Stimulated activated memory B cell treated with anti-CD40 and anti-IgM and Interleukin-4, amounts not matched to agents 10 μg/mL and 1 μg/mL and 100 μg/mL, for 72 hours (primary cell): ENCODE measurements at regions not wholly inside any gene's neighbourhood (a gene's known extent, or its start where the extent isn't known, plus 50 kb on each side); places are given as distances from the start of the nearest gene placed in this dataset.

Source experiments
- ATAC-seq: fragments of 150-1000 bp; cut with Tn5 transposase; 2 replicates; pipeline ENCODE4 v1.10.0; 2021
- H3K27ac Mint-ChIP-seq: one replicate; pipeline ENCODE4 v1.8.0; 2022; ENCODE audit warnings: mild to moderate bottlenecking, mixed read lengths
- H3K27me3 Mint-ChIP-seq: one replicate; pipeline ENCODE4 v1.8.0; 2022; ENCODE audit warnings: mixed read lengths
- H3K36me3 Mint-ChIP-seq: one replicate; pipeline ENCODE4 v1.8.0; 2022; ENCODE audit warnings: mixed read lengths
- H3K4me1 Mint-ChIP-seq: one replicate; pipeline ENCODE4 v1.8.0; 2022; ENCODE audit warnings: mixed read lengths
- H3K4me3 Mint-ChIP-seq: one replicate; pipeline ENCODE4 v1.8.0; 2022; ENCODE audit warnings: mild to moderate bottlenecking, moderate library complexity, mixed read lengths
- H3K9me3 Mint-ChIP-seq: one replicate; pipeline ENCODE4 v1.8.0; 2022; ENCODE audit warnings: mixed read lengths

DNA sequence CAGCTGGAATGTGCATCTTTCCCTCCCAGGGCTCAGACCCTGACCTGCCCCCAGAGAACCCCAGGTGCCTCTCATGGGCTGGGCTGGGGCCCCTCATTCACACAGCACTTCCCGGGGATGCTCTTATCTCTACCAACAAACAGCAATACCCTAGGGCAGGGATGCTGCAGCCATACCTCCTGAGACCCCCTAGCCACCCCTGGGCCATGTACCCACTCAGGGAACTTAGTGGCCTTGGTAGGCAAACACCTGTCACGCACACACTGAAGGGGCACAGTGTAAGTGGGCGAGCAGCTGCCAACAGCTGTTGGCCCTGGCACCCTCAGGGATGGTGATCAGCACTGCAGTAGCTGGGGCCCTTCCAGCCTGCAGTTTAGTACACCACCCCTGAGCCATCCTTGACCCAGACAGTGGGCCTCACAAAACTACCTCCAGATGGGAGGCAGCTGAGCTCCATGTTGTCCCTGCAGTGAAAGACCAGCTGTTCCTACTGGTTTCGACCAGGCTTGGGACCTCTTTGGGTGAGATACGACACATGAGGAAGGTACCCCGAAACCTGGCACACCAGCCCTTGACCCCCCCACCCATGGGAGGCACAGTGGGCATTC, 1723.6 kb downstream of the TP53TG3F start:
- H3K27ac Mint-ChIP-seq, result no peak overlapping the region
- H3K9me3 Mint-ChIP-seq, result peaks cover 7% of the 10 kb centered on the region
- no peaks in the 10 kb centered on the region for H3K4me1 Mint-ChIP-seq
- H3K27me3 Mint-ChIP-seq, result no peaks in the 10 kb centered on the region
- no peak for ATAC-seq
- no peaks in the 10 kb centered on the region for H3K36me3 Mint-ChIP-seq
- no peak overlapping the region for H3K4me3 Mint-ChIP-seq

DNA sequence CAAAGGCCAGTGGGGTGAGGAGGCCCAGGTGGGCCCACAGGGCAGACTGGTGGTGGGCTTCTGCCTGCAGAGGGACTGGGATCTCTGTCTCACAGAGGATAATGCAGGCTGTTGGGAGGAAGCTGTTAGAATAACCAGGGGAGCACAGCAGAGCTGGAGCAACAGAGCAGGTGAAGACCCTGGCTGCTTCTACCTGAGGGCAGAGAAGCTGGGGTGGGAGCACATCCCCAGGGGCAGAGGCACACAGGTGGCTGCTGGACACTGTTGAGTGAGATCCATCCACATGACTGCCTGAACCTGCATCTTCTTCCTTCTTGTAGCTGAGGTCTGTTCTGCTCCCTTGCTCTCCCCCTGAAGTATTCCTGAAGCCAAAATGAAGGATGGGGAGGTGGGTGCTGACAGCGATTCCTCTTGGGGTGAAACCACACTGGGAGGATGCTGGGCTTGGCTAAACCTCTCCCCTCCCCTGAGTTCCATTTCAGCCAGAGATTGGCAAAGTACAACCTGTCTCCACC, 1725.0 kb downstream of the TP53TG3F start:
- H3K27me3 Mint-ChIP-seq, result no peaks in the 10 kb centered on the region
- no peaks in the 10 kb centered on the region for H3K36me3 Mint-ChIP-seq
- no peak for ATAC-seq
- no peak overlapping the region for H3K27ac Mint-ChIP-seq
- H3K9me3 Mint-ChIP-seq, result peaks cover 5% of the 10 kb centered on the region
- H3K4me1 Mint-ChIP-seq, result no peaks in the 10 kb centered on the region
- H3K4me3 Mint-ChIP-seq, result no peak overlapping the region

DNA sequence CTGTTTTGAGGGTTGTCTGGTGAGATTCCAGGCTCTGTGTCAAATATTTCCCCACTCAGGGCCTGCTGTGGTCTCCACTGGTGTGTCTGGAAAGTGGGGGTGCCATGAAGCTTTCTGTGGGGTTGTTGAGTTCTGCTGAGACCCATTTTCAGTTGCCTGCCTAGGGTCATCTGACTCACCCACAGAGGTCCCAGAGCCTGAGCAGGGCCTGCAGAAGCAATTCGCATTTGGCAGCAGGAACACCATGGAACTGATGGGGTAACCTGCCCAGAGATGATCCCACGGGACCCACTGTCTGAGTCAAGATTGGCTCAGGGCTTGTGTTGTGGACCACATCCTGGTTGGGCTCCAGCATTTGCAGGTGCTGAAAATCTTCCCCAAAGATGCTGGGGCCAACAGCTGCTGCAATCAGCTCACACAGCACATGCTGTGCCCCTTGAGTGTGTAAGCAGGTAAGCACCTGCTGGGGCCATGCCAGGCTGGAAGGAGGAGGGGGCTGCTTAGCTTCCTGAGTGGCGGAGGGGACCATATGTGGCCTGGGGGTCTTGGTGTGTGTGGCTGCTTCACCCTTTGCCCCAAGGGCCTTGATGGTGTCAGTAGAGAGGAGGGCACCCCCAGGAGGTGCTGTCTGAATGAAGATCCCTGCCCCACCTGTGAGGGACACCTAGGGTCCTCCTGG, 1726.1 kb downstream of the TP53TG3F start:
- no peak overlapping the region for H3K27ac Mint-ChIP-seq
- no peak overlapping the region for H3K4me3 Mint-ChIP-seq
- no peaks in the 10 kb centered on the region for H3K4me1 Mint-ChIP-seq
- no peaks in the 10 kb centered on the region for H3K27me3 Mint-ChIP-seq
- peaks cover 5% of the 10 kb centered on the region for H3K9me3 Mint-ChIP-seq
- no peak for ATAC-seq
- H3K36me3 Mint-ChIP-seq, result no peaks in the 10 kb centered on the region

DNA sequence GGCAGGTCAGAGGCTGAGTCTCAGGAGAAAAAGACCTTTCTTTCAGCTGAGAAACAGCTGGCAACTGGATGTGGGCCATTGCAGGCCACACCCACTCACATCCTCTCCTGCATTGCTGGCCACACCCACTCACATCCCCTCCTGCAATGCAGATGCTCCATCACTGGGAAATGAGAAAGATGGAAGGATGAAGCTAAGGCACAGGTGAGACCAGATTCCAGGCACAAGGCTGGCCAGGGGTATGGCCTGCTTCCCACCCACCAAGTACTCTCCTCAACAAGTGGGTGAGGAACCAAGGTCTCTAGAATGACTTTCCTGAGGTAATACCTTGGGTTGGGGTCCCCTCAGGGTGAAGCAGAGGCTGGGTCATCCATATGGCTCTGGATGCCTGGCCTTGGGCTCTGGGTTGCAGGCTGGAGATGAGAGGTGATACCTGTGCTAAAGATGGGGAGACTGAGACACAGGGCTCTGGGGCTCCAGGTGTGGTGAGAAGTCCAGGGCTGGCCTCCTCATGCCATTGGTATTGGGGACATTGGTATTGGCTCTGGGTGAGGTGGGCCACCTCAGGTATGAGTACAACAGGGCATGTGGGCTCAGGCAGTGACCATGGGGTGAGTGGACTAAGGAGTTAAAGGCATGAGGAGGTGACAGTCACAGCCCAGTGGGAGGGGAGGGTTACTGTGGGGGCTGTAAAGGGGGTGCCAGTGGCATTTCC, 1726.8 kb downstream of the TP53TG3F start:
- Mint-ChIP-seq H3K4me3 (no peak overlapping the region), H3K27me3 (no peaks in the 10 kb centered on the region), H3K4me1 (no peaks in the 10 kb centered on the region), H3K9me3 (peaks cover 5% of the 10 kb centered on the region), H3K36me3 (no peaks in the 10 kb centered on the region), H3K27ac (no peak overlapping the region)
- ATAC-seq, result no peak

DNA sequence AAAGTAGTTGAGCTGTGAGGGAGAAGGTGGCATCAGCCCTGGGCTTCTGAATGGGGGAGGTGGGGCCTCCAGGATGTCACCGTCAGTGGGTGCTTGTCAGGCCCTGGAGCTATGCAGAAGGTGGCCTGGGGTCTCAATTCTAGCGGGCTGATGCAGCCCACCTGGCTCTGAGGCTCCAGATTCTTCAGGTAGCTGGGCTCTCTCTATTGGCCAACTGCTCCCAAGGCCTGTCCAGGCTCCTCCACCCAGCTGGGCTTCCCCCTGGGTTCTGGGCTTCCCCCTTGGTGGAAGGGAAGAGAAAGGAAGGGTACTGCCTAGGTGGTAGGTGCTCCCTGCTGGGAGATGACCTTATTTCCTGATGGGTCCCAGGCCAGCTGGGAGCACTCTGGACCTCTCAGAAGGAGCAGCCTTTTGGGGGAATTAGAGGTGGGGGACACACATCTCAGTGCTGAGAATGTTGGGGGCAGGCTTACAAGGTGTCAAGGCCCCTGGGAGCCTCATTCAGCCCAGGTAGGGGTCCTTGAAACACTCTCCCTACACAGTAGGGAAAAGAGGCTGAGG, 1728.3 kb downstream of the TP53TG3F start:
- no peak for ATAC-seq
- no peaks in the 10 kb centered on the region for H3K4me1 Mint-ChIP-seq
- H3K27ac Mint-ChIP-seq, result no peak overlapping the region
- H3K36me3 Mint-ChIP-seq, result no peaks in the 10 kb centered on the region
- no peak overlapping the region for H3K4me3 Mint-ChIP-seq
- peaks cover 5% of the 10 kb centered on the region for H3K9me3 Mint-ChIP-seq
- H3K27me3 Mint-ChIP-seq, result no peaks in the 10 kb centered on the region

DNA sequence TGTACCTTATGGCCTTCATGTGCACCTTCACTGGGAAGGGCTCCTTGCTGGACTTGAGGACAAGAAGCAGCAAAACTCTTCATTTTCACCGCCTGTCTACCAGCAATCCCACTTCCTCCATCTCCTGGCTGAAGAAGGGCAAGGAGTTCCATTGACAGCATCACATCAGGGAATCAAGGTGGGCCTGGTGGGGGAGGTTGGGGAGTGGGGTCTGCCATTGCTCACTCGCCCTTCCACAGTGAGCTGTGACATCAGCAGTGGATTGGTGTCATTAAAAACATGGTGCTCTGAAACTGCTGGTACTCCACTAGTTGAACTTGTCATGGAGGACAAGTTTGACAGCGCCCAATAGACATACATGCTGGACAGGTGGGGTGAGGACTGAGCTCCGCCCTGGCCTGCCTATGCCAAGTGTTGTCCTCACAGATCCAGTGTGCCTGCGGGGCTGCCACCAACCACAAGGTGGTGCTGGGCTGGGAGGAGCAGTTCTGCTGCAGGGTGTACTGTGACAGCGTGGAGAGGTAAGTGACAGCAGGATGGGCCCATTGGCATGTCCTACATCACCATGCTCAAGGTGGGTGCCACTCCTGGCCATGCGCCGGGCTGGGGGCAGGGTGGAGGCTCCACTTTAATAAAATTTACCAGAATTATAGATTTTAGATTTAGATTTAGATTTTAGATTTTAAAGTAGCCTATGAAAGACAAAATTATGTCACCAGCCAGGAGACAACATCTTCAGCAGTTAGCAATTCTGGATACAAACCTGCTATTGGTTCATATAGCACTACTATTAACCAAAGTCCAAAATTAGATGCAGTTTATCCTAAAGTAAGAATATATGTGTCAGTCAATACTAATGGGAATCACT, 1729.1 kb downstream of the TP53TG3F start:
- Mint-ChIP-seq H3K36me3 (no peaks in the 10 kb centered on the region), H3K27me3 (no peaks in the 10 kb centered on the region), H3K4me3 (no peak overlapping the region), H3K27ac (no peak overlapping the region), H3K9me3 (peaks cover 5% of the 10 kb centered on the region), H3K4me1 (no peaks in the 10 kb centered on the region)
- peak; percentile 44 for ATAC-seq

DNA sequence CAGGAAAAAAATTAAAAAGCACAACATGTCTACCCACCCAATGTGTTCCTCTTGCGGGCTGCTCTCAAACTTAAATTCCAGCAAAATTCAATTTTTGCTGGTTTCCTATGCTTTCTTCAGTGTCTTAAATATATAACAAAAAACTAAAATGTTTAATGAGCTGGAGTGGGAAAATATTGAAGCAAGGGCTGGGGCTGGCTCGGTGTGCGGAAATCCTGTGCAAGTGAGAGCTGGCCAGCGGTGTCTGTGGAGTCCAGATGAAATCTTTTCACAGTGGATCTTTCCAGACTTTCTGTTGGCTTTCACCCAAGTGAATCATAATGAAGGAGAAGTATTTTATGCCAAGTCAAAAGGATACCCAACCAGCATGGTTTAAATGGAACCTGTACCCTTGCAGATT, 1733.6 kb downstream of the TP53TG3F start:
- Mint-ChIP-seq H3K36me3 (no peaks in the 10 kb centered on the region), H3K4me3 (no peak overlapping the region), H3K27me3 (no peaks in the 10 kb centered on the region), H3K9me3 (no peaks in the 10 kb centered on the region), H3K4me1 (no peaks in the 10 kb centered on the region), H3K27ac (no peak overlapping the region)
- ATAC-seq, result no peak

DNA sequence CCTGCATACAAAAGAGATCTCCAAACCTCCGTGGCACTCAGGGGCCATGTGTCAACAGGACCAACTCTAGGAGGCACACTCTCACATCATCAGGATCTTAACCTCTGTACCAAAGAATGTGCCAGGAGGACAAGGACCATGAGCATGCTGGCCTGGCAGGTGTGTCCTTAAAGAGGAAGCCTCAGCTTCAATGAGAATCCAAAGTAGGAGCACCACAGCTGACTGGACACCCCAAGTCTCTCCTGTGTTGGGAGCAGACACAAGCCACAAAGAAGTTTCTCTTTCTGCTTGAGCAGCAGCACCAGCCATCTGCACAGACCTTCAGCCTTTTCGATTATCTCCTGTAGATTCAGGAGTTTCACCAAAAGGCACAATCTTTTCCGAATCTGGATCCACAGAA, 1734.5 kb downstream of the TP53TG3F start:
- no peak overlapping the region for H3K4me3 Mint-ChIP-seq
- no peaks in the 10 kb centered on the region for H3K9me3 Mint-ChIP-seq
- no peaks in the 10 kb centered on the region for H3K36me3 Mint-ChIP-seq
- H3K27ac Mint-ChIP-seq, result no peak overlapping the region
- no peaks in the 10 kb centered on the region for H3K4me1 Mint-ChIP-seq
- no peaks in the 10 kb centered on the region for H3K27me3 Mint-ChIP-seq
- no peak for ATAC-seq

DNA sequence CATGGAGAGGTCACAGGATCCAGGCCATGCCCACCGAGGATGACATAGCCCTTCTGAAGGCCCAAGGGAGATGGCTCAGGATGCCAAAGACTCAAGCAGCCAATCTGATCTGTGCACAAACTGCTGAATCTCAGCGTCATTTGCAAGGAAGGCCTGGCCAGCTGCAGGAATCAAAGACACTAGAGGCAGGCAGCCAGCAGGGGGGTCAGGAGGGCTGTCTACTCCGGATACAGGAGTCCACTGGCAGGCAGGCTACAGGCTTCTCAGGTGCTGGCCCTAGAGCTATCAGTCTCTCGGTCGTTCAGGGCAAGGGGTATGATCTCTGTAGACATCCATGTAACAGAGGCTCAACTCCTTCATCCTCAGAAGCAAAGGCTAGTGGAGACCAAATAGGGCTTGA, 1735.3 kb downstream of the TP53TG3F start:
- Mint-ChIP-seq H3K4me3 (no peak overlapping the region), H3K4me1 (no peaks in the 10 kb centered on the region), H3K36me3 (no peaks in the 10 kb centered on the region), H3K27ac (no peak overlapping the region), H3K27me3 (no peaks in the 10 kb centered on the region), H3K9me3 (no peaks in the 10 kb centered on the region)
- no peak for ATAC-seq

DNA sequence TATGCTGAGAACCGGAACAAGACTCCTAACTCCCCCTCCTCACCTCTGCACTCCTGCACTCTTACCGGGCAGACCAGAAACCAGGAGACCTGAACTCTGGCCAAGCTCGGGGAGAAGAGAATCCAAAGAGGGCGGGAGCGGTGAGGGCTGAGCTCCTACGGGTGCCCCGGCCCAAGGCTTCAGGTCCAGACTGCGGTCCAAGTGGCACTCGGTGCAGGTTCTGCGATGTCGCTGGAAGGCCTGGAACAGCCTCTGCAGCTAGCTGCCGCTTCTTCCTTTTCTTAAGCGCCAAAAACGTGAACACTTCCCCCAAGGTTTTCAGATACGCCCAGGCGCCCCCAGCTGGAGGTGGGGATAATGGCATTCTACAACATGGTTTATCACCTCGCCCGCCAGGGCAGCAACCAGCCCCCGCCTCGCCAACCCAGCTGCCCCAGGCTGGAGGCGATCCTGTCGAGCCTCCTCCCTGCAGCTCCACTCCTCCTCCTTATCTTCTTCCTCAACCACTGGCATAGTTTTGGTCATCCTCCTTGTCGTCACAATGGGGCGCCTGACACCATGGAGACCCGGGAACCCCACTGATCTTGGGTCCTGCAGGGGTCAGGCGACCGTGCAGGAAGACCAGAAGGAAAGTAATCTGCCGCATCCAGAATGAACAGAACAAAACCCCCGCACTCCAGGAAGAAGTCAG, 1735.9 kb downstream of the TP53TG3F start:
- no peaks in the 10 kb centered on the region for H3K9me3 Mint-ChIP-seq
- H3K27ac Mint-ChIP-seq, result no peak overlapping the region
- H3K4me3 Mint-ChIP-seq, result no peak overlapping the region
- H3K4me1 Mint-ChIP-seq, result no peaks in the 10 kb centered on the region
- no peaks in the 10 kb centered on the region for H3K27me3 Mint-ChIP-seq
- no peaks in the 10 kb centered on the region for H3K36me3 Mint-ChIP-seq
- no peak for ATAC-seq

DNA sequence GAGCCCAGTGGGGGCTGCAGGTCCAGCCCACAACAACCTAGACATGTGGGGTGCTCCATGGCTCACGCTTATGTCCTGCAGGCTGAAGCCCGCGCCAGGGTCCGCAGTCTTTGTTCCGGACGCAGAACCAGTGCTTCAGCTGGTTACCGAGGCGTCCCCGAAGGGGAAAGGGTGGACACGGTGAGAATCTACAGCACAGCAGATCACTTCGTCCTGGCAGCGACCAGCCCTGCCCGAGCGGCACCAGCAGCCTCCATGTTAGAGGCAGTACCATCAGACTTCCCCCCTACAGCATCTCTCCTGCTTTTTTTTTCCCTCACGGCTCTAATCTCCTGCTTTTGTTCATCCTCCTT, 1736.4 kb downstream of the TP53TG3F start:
- no peaks in the 10 kb centered on the region for H3K9me3 Mint-ChIP-seq

DNA sequence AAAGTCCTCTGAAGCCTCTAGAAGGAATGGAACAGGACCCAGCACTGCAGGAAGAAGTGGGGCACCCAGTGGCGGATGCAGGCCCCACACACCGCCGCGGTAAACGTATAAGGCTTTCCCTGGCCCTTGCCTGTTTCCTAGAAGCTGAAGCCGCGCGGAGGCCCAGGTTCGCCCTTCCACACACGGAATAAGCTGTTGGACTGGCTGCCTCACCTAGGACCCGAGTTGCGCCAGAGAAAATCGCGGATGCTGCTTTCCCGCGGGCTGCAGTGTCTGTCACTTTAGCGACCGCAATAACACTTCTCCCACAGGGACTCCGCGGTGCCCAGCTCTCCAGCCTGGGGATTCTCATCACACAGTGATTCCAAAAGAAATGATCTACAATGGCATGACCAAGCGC, 1736.9 kb downstream of the TP53TG3F start:
- Mint-ChIP-seq H3K36me3 (no peaks in the 10 kb centered on the region), H3K4me1 (no peaks in the 10 kb centered on the region), H3K9me3 (no peaks in the 10 kb centered on the region), H3K27me3 (no peaks in the 10 kb centered on the region), H3K4me3 (no peak overlapping the region), H3K27ac (no peak overlapping the region)
- ATAC-seq, result no peak

More for the DNA sequence above, 1736.4 kb downstream of the TP53TG3F start:
- Mint-ChIP-seq H3K4me1 (no peaks in the 10 kb centered on the region), H3K27ac (no peak overlapping the region), H3K4me3 (no peak overlapping the region), H3K36me3 (no peaks in the 10 kb centered on the region), H3K27me3 (no peaks in the 10 kb centered on the region)
- no peak for ATAC-seq

DNA sequence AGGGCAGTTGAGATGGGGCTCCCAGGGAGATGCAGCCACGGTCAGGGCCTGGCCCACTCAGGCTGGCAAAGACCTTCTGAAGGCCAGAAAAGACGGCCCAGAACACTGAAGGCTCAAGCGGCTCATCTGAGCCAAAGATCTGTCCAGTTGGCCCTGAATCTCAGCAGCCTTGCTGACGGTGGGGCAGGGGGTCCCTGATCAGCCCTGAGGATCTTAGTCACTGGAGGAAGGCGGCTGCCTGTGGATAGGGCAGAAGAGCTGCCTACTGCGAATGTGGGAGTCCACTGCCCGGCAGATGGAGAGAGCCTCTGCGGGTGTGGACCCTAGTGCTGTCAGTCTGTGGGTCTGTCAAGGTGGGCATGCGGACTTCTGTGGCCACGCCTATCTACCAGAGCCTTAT, 1738.2 kb downstream of the TP53TG3F start:
- Mint-ChIP-seq H3K27me3 (no peaks in the 10 kb centered on the region), H3K9me3 (no peaks in the 10 kb centered on the region), H3K4me3 (no peak overlapping the region), H3K4me1 (no peaks in the 10 kb centered on the region), H3K27ac (no peak overlapping the region), H3K36me3 (no peaks in the 10 kb centered on the region)
- no peak for ATAC-seq
